C4-2B (cell line): ENCODE measurements at regions not wholly inside any gene's neighbourhood (a gene's known extent, or its start where the extent isn't known, plus 50 kb on each side); places are given as distances from the start of the nearest gene placed in this dataset.
"Not testable (repeated sequence)": the region's sequence is repeated elsewhere in the genome, so short reads cannot be mapped to it uniquely, and the experiment has no call there.

Experiments
- H3K27ac ChIP-seq: fragments of 450-650 bp; 2 replicates; pipeline ENCODE4 v1.5.1; 2017
- ZFX ChIP-seq: fragments of 450-650 bp; IDR thresholded peaks from 2 replicates; pipeline ENCODE4 v1.6.1; 2017
- TF ChIP-seq, protein P1 (sequence below): fragments of 450-650 bp; conservative IDR thresholded peaks from 2 replicates; pipeline ENCODE4 v1.5.1; 2017; ENCODE audit warnings: mild to moderate bottlenecking

DNA sequence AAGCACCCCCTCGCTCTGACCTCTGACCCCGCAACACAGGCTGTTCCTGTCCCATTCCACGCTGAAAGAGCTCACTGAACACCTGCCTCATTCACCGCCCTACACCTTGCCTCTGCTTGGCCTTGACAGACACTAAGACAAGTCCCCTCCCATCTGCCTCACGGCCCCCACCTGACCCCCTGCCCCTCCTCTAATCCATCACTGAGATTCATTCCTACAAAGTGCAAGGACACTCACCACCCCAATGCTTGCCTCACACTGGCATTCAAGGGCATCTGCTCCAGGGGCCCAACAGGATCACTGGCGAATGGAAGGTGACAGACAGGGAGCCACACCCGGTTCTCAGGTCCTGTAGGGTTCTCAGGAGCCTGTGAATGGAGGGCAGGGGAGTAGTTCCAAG is 68.1 kb upstream of the NANOS1 start:
- H3K27ac ChIP-seq: no peak overlapping the region
- no peak for TF ChIP-seq ZFX
- TF ChIP-seq, protein P1, sequence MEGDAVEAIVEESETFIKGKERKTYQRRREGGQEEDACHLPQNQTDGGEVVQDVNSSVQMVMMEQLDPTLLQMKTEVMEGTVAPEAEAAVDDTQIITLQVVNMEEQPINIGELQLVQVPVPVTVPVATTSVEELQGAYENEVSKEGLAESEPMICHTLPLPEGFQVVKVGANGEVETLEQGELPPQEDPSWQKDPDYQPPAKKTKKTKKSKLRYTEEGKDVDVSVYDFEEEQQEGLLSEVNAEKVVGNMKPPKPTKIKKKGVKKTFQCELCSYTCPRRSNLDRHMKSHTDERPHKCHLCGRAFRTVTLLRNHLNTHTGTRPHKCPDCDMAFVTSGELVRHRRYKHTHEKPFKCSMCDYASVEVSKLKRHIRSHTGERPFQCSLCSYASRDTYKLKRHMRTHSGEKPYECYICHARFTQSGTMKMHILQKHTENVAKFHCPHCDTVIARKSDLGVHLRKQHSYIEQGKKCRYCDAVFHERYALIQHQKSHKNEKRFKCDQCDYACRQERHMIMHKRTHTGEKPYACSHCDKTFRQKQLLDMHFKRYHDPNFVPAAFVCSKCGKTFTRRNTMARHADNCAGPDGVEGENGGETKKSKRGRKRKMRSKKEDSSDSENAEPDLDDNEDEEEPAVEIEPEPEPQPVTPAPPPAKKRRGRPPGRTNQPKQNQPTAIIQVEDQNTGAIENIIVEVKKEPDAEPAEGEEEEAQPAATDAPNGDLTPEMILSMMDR: no peak

GRCh38 chr10:118962331-118962868 is 67.1 kb upstream of the NANOS1 start:
- not testable (repeated sequence) for H3K27ac ChIP-seq

- TF ChIP-seq, protein P1: no peak
- TF ChIP-seq ZFX: no peak
- no peak overlapping the region for H3K27ac ChIP-seq
Measured at GRCh38 chr10:118963341-118963740, 66.2 kb upstream of the NANOS1 start.

GRCh38 chr10:118963933-118964332 is 65.6 kb upstream of the NANOS1 start:
- no peak for TF ChIP-seq ZFX
- TF ChIP-seq, protein P1: no peak
- no peak overlapping the region for H3K27ac ChIP-seq

DNA sequence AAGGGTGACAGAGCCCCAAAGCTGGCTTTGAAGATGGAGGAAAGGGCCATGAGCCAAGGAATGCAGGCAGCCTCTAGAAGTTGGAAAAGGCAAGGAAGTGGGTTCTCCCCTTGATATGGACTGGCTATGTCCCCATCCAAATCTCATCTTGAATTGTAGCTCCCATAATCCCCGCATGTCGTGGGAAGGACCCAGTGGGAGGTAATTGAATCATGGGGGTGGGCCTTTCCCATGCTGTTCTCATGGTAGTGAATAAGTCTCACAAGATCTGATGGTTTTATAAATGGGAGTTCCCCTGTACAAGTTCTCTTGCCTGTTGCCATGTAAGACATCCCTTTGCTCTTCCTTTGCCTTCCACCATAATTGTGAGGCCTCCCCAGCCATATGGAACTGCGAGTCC is 65.0 kb upstream of the NANOS1 start:
- H3K27ac ChIP-seq: not testable (repeated sequence)

DNA sequence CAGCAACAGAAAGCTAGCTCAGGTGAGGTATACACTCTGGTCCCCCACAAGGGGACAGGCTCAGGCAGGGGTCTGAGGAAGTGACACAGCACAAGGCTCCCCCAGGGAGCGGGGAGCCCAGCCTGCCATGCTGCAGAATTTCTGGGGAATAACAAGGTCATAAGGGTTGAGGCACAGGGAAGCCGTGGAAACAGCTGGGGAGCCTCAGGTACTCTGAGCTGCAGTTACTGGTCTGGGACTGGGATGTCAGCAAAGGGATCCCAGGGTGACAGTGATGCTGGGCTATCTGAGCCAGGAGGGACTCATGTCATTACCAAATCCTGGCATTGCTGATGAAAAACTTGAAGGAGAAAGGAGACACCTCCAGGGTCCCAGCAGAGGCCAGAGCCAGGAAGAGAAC is 64.4 kb upstream of the NANOS1 start:
- H3K27ac ChIP-seq: no peak overlapping the region
- TF ChIP-seq, protein P1: no peak
- no peak for TF ChIP-seq ZFX

DNA sequence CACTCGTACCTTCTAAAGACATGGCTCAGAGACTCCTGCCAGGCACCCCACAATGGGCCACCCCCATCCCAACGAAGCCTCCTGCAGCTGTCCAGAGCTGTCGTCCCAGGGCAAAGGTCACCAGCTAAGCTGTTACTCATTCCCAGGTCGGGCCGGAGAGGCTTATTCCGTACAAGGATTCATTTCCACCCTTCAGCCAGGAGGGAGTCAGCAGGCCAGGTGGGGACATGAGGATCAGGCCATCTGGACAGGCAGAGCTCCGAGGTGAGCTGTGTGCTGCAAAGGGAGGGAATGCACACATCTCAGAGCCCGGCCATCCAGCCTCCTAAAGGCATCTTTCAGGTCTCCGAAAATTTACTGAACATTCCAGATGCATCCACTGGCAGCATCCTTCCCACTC is 63.9 kb upstream of the NANOS1 start:
- H3K27ac ChIP-seq: no peak overlapping the region
- no peak for TF ChIP-seq ZFX
- TF ChIP-seq, protein P1: no peak

DNA sequence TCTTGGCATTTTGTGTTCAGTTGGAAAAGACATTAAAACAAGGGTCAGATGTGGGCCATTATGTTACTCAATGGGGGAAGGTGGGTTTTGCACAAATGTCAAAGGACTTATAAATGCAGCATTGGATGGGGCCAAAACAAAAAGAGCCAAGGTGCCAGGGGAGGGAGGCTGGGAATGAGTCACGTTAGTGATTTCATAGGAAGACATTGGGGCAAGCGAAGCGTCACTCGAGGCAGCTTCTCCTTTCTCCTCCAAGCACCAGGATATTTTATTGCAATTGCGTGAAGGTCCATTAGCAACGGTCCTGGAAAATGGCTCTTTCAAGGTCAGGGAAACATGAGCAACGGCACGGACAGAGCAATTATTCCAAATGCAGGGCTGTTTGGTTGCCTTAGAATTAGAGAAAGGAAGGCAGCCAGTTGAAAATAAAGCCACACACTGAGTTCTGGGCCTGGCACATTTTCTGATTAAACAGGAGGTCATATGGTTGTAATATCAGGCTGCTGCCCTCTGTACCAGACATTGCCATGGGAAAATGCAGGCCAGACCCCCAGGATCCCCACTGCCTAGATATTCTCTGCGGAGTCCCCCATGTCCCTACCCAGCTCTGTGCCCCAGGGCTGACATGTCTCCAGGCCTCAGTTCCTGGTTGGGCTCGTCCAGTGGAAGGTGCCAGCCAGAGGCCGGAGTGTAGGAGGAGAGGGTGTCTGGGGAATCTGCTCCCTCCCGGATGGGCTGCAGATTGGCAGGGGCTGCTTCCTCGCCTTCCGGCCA is 63.3 kb upstream of the NANOS1 start:
- TF ChIP-seq, protein P1: no peak
- TF ChIP-seq ZFX: no peak
- H3K27ac ChIP-seq: no peak overlapping the region
